Mesenchymal stem cell (in vitro differentiated cells and primary cell): ENCODE measurements at regions not wholly inside any gene's neighbourhood (a gene's known extent, or its start where the extent isn't known, plus 50 kb on each side); places are given as distances from the start of the nearest gene placed in this dataset.

Experiments used
- DNase-seq: peaks from one replicate; pipeline ENCODE4 v3.0.0-alpha.2; 2013
- H2AFZ ChIP-seq: one replicate; pipeline ENCODE4 v1.6.1; 2013; ENCODE audit warnings: low read depth, mild to moderate bottlenecking, control low read depth, inconsistent platforms, low read length, moderate library complexity
- H2AK5ac ChIP-seq: 2 replicates; pipeline ENCODE4 v1.6.1; 2013; ENCODE audit warnings: low read length, moderate library complexity, mild to moderate bottlenecking, inconsistent platforms; ENCODE audit not compliant: severe bottlenecking
- H2BK120ac ChIP-seq: one replicate; pipeline ENCODE4 v1.6.1; 2013; ENCODE audit warnings: low read depth, mild to moderate bottlenecking, inconsistent platforms, low read length, moderate library complexity
- H2BK12ac ChIP-seq, 2 experiments: one replicate each; pipeline ENCODE4 v1.6.1; 2013; ENCODE audit warnings: inconsistent platforms in 2 of 2, low read length in 2 of 2, mild to moderate bottlenecking in 2 of 2, moderate library complexity in 2 of 2, control low read depth in 1 of 2
- H2BK15ac ChIP-seq: one replicate; pipeline ENCODE4 v1.6.1; 2013; ENCODE audit warnings: mild to moderate bottlenecking, low read depth, inconsistent platforms; ENCODE audit not compliant: poor library complexity, severe bottlenecking
- H2BK5ac ChIP-seq: 2 replicates; pipeline ENCODE4 v1.6.1; 2013; ENCODE audit warnings: low read depth, mild to moderate bottlenecking, low read length, control low read depth, inconsistent platforms; ENCODE audit not compliant: poor library complexity, severe bottlenecking
- H3K14ac ChIP-seq, 2 experiments: one replicate each; pipeline ENCODE4 v1.6.1; 2013; ENCODE audit warnings: inconsistent platforms in 2 of 2, low read length in 2 of 2, control low read depth in 1 of 2, mild to moderate bottlenecking in 1 of 2, moderate library complexity in 1 of 2
- H3K18ac ChIP-seq, 2 experiments: one replicate each; pipeline ENCODE4 v1.6.1; 2013; ENCODE audit warnings: inconsistent platforms in 2 of 2, low read length in 2 of 2, control low read depth in 1 of 2, low read depth in 1 of 2, mild to moderate bottlenecking in 1 of 2
- H3K23ac ChIP-seq, 2 experiments: one replicate each; pipeline ENCODE4 v1.6.1; 2013; ENCODE audit warnings: inconsistent platforms in 2 of 2, low read length in 2 of 2, mild to moderate bottlenecking in 2 of 2, moderate library complexity in 2 of 2, control low read depth in 1 of 2
- H3K27ac ChIP-seq: 2 replicates; pipeline ENCODE4 v1.5.1; 2013; ENCODE audit warnings: mild to moderate bottlenecking, moderate library complexity, low read length, control low read depth, inconsistent platforms; ENCODE audit not compliant: poor library complexity, severe bottlenecking
- H3K27me3 ChIP-seq, 2 experiments: 2 replicates each; pipeline versions ENCODE4 v1.6.1 to v1.7.0; 2013; ENCODE audit warnings: low read length in 2 of 2, mild to moderate bottlenecking in 2 of 2, moderate library complexity in 2 of 2, control low read depth in 1 of 2, inconsistent platforms in 1 of 2; ENCODE audit not compliant: control insufficient read depth in 1 of 2, insufficient read depth in 1 of 2
- H3K36me3 ChIP-seq, 2 experiments: 2 replicates each; pipeline versions ENCODE4 v1.6.1 to v1.7.0; 2013; ENCODE audit warnings: low read length in 2 of 2, control low read depth in 1 of 2, inconsistent platforms in 1 of 2, low read depth in 1 of 2, mild to moderate bottlenecking in 1 of 2; ENCODE audit not compliant: insufficient read depth in 2 of 2, control insufficient read depth in 1 of 2
- H3K4ac ChIP-seq, 2 experiments: one replicate each; pipeline ENCODE4 v1.6.1; 2013; ENCODE audit warnings: inconsistent platforms in 2 of 2, low read length in 2 of 2, mild to moderate bottlenecking in 2 of 2, moderate library complexity in 2 of 2, control low read depth in 1 of 2, low read depth in 1 of 2
- H3K4me1 ChIP-seq: 2 replicates; pipeline ENCODE4 v1.6.1; 2013; ENCODE audit warnings: low read depth, low read length, control low read depth; ENCODE audit not compliant: control insufficient read depth, insufficient read depth
- H3K4me2 ChIP-seq: 2 replicates; pipeline ENCODE4 v1.6.1; 2013; ENCODE audit warnings: low read length, mild to moderate bottlenecking, inconsistent platforms; ENCODE audit not compliant: poor library complexity, severe bottlenecking
- H3K4me3 ChIP-seq, 2 experiments: 2 replicates each; pipeline versions ENCODE4 v1.5.1 to v1.7.0; 2013; ENCODE audit warnings: low read length in 2 of 2, mild to moderate bottlenecking in 2 of 2, control low read depth in 1 of 2, low read depth in 1 of 2; ENCODE audit not compliant: insufficient read depth in 1 of 2
- H3K79me1 ChIP-seq: replicated peaks from 2 replicates; pipeline ENCODE4 v1.6.1; 2013; ENCODE audit warnings: mild to moderate bottlenecking, control low read depth, low read length, inconsistent platforms; ENCODE audit not compliant: poor library complexity, severe bottlenecking
- H3K9ac ChIP-seq: 2 replicates; pipeline ENCODE4 v1.7.0; 2013; ENCODE audit warnings: mild to moderate bottlenecking, low read length, moderate library complexity
- H3K9me3 ChIP-seq: 2 replicates; pipeline ENCODE4 v1.7.0; 2013; ENCODE audit warnings: mild to moderate bottlenecking, low read length; ENCODE audit not compliant: control insufficient read depth
- H4K8ac ChIP-seq: one replicate; pipeline ENCODE4 v1.6.1; 2013; ENCODE audit warnings: inconsistent platforms, mild to moderate bottlenecking, low read length, moderate library complexity
- H4K91ac ChIP-seq: one replicate; pipeline ENCODE4 v1.6.1; 2013; ENCODE audit warnings: mild to moderate bottlenecking, low read length, inconsistent platforms
- WGBS: methylation state at CpG from one replicate; pipeline ENCODE4 v1.1.7; 2013; ENCODE audit warnings: mixed read lengths; 5-methylcytosine and 5-hydroxymethylcytosine counted together

- H3K27ac ChIP-seq: no peak overlapping the region
- no peak for DNase-seq
- no peak overlapping the region for H2BK120ac ChIP-seq
- H3K18ac ChIP-seq: no peak overlapping the region
- H3K79me1 ChIP-seq: no peaks in the 10 kb centered on the region
- no peak overlapping the region for H2AFZ ChIP-seq
- H3K4me3 ChIP-seq: no peak overlapping the region
- no peaks in the 10 kb centered on the region for H3K9me3 ChIP-seq
- WGBS: 100% methylated on average over 1 of the region's 1 CpG
- no peaks in the 10 kb centered on the region for H3K4me1 ChIP-seq
- no peak overlapping the region for H3K14ac ChIP-seq
- no peak overlapping the region for H3K23ac ChIP-seq
- H3K27me3 ChIP-seq: no peaks in the 10 kb centered on the region
- no peak overlapping the region for H3K4me2 ChIP-seq
- no peak overlapping the region for H2BK12ac ChIP-seq
- no peak overlapping the region for H2BK15ac ChIP-seq
- H3K9ac ChIP-seq: no peak overlapping the region
- H4K91ac ChIP-seq: no peak overlapping the region
- H4K8ac ChIP-seq: no peak overlapping the region
- H3K4ac ChIP-seq: no peak overlapping the region
- no peaks in the 10 kb centered on the region for H3K36me3 ChIP-seq
- no peak overlapping the region for H2BK5ac ChIP-seq
- no peak overlapping the region for H2AK5ac ChIP-seq
Measured at GRCh38 chr10:108082596-108082995, 918.1 kb upstream of the SORCS1 start.

- no peak for DNase-seq
Measured at GRCh38 chr10:108078263-108078662, 913.8 kb upstream of the SORCS1 start.

GRCh38 chr10:108072466-108072865 is 908.0 kb upstream of the SORCS1 start:
- H3K79me1 ChIP-seq: no peaks in the 10 kb centered on the region
- no peak overlapping the region for H3K9ac ChIP-seq
- no peak overlapping the region for H2BK15ac ChIP-seq
- DNase-seq: no peak
- H4K8ac ChIP-seq: no peak overlapping the region
- no peak overlapping the region for H3K4me2 ChIP-seq
- no peak overlapping the region for H3K4ac ChIP-seq
- H4K91ac ChIP-seq: no peak overlapping the region
- H2AK5ac ChIP-seq: no peak overlapping the region
- H3K27ac ChIP-seq: no peak overlapping the region
- H3K18ac ChIP-seq: no peak overlapping the region
- no peak overlapping the region for H3K14ac ChIP-seq
- no peaks in the 10 kb centered on the region for H3K27me3 ChIP-seq
- WGBS: 63% methylated on average over 1 of the region's 3 CpGs
- no peak overlapping the region for H2BK120ac ChIP-seq
- H3K36me3 ChIP-seq: no peaks in the 10 kb centered on the region
- no peaks in the 10 kb centered on the region for H3K4me1 ChIP-seq
- no peak overlapping the region for H3K4me3 ChIP-seq
- no peak overlapping the region for H2BK5ac ChIP-seq
- no peak overlapping the region for H2BK12ac ChIP-seq
- H3K9me3 ChIP-seq: no peaks in the 10 kb centered on the region
- no peak overlapping the region for H2AFZ ChIP-seq
- no peak overlapping the region for H3K23ac ChIP-seq

More at GRCh38 chr10:108078263-108078662, 913.8 kb upstream of the SORCS1 start:
- no peak overlapping the region for H3K9ac ChIP-seq
- no peak overlapping the region for H2BK5ac ChIP-seq
- H3K4me3 ChIP-seq: no peak overlapping the region
- H3K4me2 ChIP-seq: no peak overlapping the region
- H3K18ac ChIP-seq: no peak overlapping the region
- H3K79me1 ChIP-seq: no peaks in the 10 kb centered on the region
- H3K23ac ChIP-seq: no peak overlapping the region
- no peaks in the 10 kb centered on the region for H3K4me1 ChIP-seq
- no peak overlapping the region for H3K14ac ChIP-seq
- H4K8ac ChIP-seq: no peak overlapping the region
- no peaks in the 10 kb centered on the region for H3K27me3 ChIP-seq
- no peak overlapping the region for H2BK120ac ChIP-seq
- no peak overlapping the region for H4K91ac ChIP-seq
- H2AFZ ChIP-seq: no peak overlapping the region
- no peak overlapping the region for H2AK5ac ChIP-seq
- H3K27ac ChIP-seq: no peak overlapping the region
- WGBS: no CpG with 5 or more reads among the region's 2 CpGs
- H3K4ac ChIP-seq: no peak overlapping the region
- no peak overlapping the region for H2BK12ac ChIP-seq
- H2BK15ac ChIP-seq: no peak overlapping the region
- no peaks in the 10 kb centered on the region for H3K36me3 ChIP-seq
- no peaks in the 10 kb centered on the region for H3K9me3 ChIP-seq

- H2AFZ ChIP-seq: no peak overlapping the region
- no peak overlapping the region for H4K91ac ChIP-seq
- H3K4me2 ChIP-seq: no peak overlapping the region
- no peak for DNase-seq
- no peaks in the 10 kb centered on the region for H3K27me3 ChIP-seq
- H2BK5ac ChIP-seq: no peak overlapping the region
- no CpG with 5 or more reads among the region's 2 CpGs for WGBS
- no peak overlapping the region for H4K8ac ChIP-seq
- H2AK5ac ChIP-seq: no peak overlapping the region
- H2BK120ac ChIP-seq: no peak overlapping the region
- H3K9ac ChIP-seq: no peak overlapping the region
- H3K18ac ChIP-seq: no peak overlapping the region
- no peak overlapping the region for H3K4me3 ChIP-seq
- H3K27ac ChIP-seq: no peak overlapping the region
- no peaks in the 10 kb centered on the region for H3K36me3 ChIP-seq
- H3K23ac ChIP-seq: no peak overlapping the region
- H3K9me3 ChIP-seq: no peaks in the 10 kb centered on the region
- no peak overlapping the region for H2BK12ac ChIP-seq
- no peak overlapping the region for H3K4ac ChIP-seq
- H3K79me1 ChIP-seq: no peaks in the 10 kb centered on the region
- no peak overlapping the region for H2BK15ac ChIP-seq
- no peaks in the 10 kb centered on the region for H3K4me1 ChIP-seq
- no peak overlapping the region for H3K14ac ChIP-seq
Measured at GRCh38 chr10:108070789-108071188, 906.3 kb upstream of the SORCS1 start.
